Pancreas (tissue), 10 donors: ENCODE measurements at regions not wholly inside any gene's neighbourhood (a gene's known extent, or its start where the extent isn't known, plus 50 kb on each side); places are given as distances from the start of the nearest gene placed in this dataset.

Experiments
- ATAC-seq, 4 donors: fragments of 200-7000 bp; cut with Tn5 transposase; one replicate each; pipeline versions ENCODE4 v1.8.0 to v1.9.1; 2020; ENCODE audit warnings: mild to moderate bottlenecking in 4 of 4, moderate library complexity in 4 of 4
- DNase-seq, 6 donors: peaks; one replicate each; pipeline ENCODE4 v3.0.0-alpha.2; 2020
- FAIRE-seq: peaks from 2 replicates; lab custom pipeline; 2012; peaks lifted over from hg19 to GRCh38; lab: Jason Lieb, UNC
- H3K27ac ChIP-seq, 4 donors: fragments of 200-600 bp; sonication (generic); 1 replicate in 3 of 4; 2 replicates in 1 of 4; pipeline versions ENCODE4 v1.5.0 to v1.8.0; 2020
- H3K27me3 ChIP-seq, 4 donors: fragments of 200-600 bp; one replicate each; pipeline ENCODE4 v1.8.0; 2021
- H3K36me3 ChIP-seq, 3 donors: fragments of 200-600 bp; sonication (generic) in 1 of 3; one replicate each; pipeline versions ENCODE4 v1.5.0 to v1.8.0; 2020 to 2021
- H3K4me1 ChIP-seq, 3 donors: fragments of 200-600 bp; one replicate each; pipeline ENCODE4 v1.8.0; 2021
- H3K4me3 ChIP-seq, 4 donors: fragments of 200-600 bp; sonication (generic) in 2 of 4; one replicate each; pipeline versions ENCODE4 v1.5.0 to v1.8.0; 2020 to 2021
- H3K9me3 ChIP-seq, 4 donors: fragments of 200-600 bp; one replicate each; pipeline ENCODE4 v1.8.0; 2021
- CTCF ChIP-seq, 4 donors: fragments of 200-600 bp; sonication (generic) in 3 of 4; IDR thresholded peaks; one replicate each; pipeline versions ENCODE4 v1.5.0 to v1.8.0; 2021; ENCODE audit warnings: antibody characterized with exemption in 4 of 4
- whole genome bisulfite sequencing, 2 donors: extraction: QIAGEN DNeasy Blood & Tissue Kit; methylation state at CpG; one replicate each; pipeline ENCODE4 v1.1.7; 2013; 5-methylcytosine and 5-hydroxymethylcytosine counted together
- intact Hi-C, 3 donors: fragments of 100-400 bp; cut with DNase I; formaldehyde crosslinking; loops; one replicate each; pipeline versions ENCODE4 v1.11.1 to v1.14.2; 2022
- donor health status: healthy with polysubstance abuse.
- donor health status: DM: no; HTN: no; CAD: no; lungs with moderate emphysema.
- donor health status: DM: no; HTN: no; CAD: no.
- donor health status: control.
- donor health status: control.
- donor health status: Bipolar disorder and iron deficiency.
- donor health status: DM: yes; HTN: yes; CAD: no.
- donor health status: DM: no; HTN: no; CAD: no.
- donor health status: DM: no; HTN: no; CAD: no.
- donor health status: DM: yes; HTN: yes; CAD: no.

GRCh38 chr14:25570483-25570882 lies 520.5 kb upstream of the STXBP6 start:
- Histone ChIP-seq H3K4me3 (no peak overlapping the region), H3K36me3 (no peaks in the 10 kb centered on the region), H3K9me3 (no peaks in the 10 kb centered on the region), H3K27ac (no peak overlapping the region), H3K4me1 (no peaks in the 10 kb centered on the region), H3K27me3 (no peaks in the 10 kb centered on the region)
- intact Hi-C loops: no loop called here
- FAIRE-seq (no peak), ATAC-seq (peak in 2 of 4 donors; percentile 75 to 86), DNase-seq (peak in 2 of 6 donors; percentile 4 to 13)
- TF ChIP-seq CTCF (IDR thresholded peaks at IDR 0.05): no peak
- 46 to 48% methylated on average over 4 of the region's 4 CpGs for WGBS, 2 donors

DNA sequence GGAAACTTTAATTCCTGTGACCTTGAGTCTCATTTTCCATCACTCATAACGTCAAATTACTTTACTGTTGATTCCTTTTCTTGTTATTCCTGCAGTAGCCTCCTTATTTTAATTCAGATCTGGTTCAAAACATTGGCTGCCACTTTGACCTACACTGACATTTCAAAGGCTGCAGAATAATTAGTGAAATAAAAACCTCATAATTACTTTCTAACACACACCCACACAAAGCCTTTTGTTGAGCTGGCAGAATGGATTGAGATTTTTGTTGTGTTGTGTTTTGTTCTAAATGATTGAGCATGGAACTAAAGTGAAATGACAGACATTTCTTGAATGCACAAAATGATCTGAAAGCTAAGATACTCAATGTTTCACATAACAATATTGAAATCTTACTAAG lies 507.5 kb upstream of the STXBP6 start:
- intact Hi-C loops: no loop called here
- H3K27me3 ChIP-seq: no peaks in the 10 kb centered on the region
- TF ChIP-seq CTCF (IDR thresholded peaks at IDR 0.05): no peak
- H3K36me3 ChIP-seq: no peaks in the 10 kb centered on the region
- no peaks in the 10 kb centered on the region for H3K4me1 ChIP-seq
- DNase-seq (no peak), ATAC-seq (no peak), FAIRE-seq (no peak)
- no peak overlapping the region for H3K4me3 ChIP-seq
- WGBS, 2 donors: 22 to 29% methylated on average over 1 of the region's 1 CpG
- no peak overlapping the region for H3K27ac ChIP-seq
- no peaks in the 10 kb centered on the region for H3K9me3 ChIP-seq

GRCh38 chr14:25552826-25553225 lies 502.9 kb upstream of the STXBP6 start:
- Histone ChIP-seq H3K4me1 (no peaks in the 10 kb centered on the region), H3K36me3 (no peaks in the 10 kb centered on the region), H3K9me3 (no peaks in the 10 kb centered on the region), H3K27me3 (no peaks in the 10 kb centered on the region), H3K4me3 (no peak overlapping the region), H3K27ac (no peak overlapping the region)
- no peak for ATAC-seq
- WGBS, 2 donors: 30 to 34% methylated on average over 2 of the region's 2 CpGs
- DNase-seq: no peak
- FAIRE-seq: no peak
- TF ChIP-seq CTCF (IDR thresholded peaks at IDR 0.05): no peak
- intact Hi-C loops: no loop called here

- Histone ChIP-seq H3K27ac (no peak overlapping the region), H3K4me3 (no peak overlapping the region), H3K27me3 (no peaks in the 10 kb centered on the region), H3K4me1 (no peaks in the 10 kb centered on the region), H3K9me3 (no peaks in the 10 kb centered on the region), H3K36me3 (no peaks in the 10 kb centered on the region)
- DNase-seq (no peak), ATAC-seq (no peak), FAIRE-seq (no peak)
- intact Hi-C loops: no loop called here
- 21 to 31% methylated on average over 3 of the region's 3 CpGs for WGBS, 2 donors
- TF ChIP-seq CTCF (IDR thresholded peaks at IDR 0.05): no peak
These were observed 501.7 kb upstream of the STXBP6 start for GRCh38 chr14:25551674-25552073.

GRCh38 chr14:25546826-25547225 lies 496.9 kb upstream of the STXBP6 start:
- FAIRE-seq (no peak), ATAC-seq (no peak), DNase-seq (no peak)
- no peak overlapping the region for H3K4me3 ChIP-seq
- H3K27ac ChIP-seq: no peak overlapping the region
- TF ChIP-seq CTCF (IDR thresholded peaks at IDR 0.05): no peak
- intact Hi-C loops: no loop called here
- no peaks in the 10 kb centered on the region for H3K4me1 ChIP-seq
- H3K27me3 ChIP-seq: no peaks in the 10 kb centered on the region
- no peaks in the 10 kb centered on the region for H3K36me3 ChIP-seq
- WGBS, 2 donors: 32 to 42% methylated on average over 2 of the region's 2 CpGs
- H3K9me3 ChIP-seq: no peaks in the 10 kb centered on the region
